Upper lobe of right lung (tissue), 1 donor: ENCODE measurements at regions not wholly inside any gene's neighbourhood (a gene's known extent, or its start where the extent isn't known, plus 50 kb on each side); places are given as distances from the start of the nearest gene placed in this dataset.

Experiments used
- ATAC-seq: fragments of 200-7000 bp; cut with Tn5 transposase; one replicate; pipeline ENCODE4 v1.9.1; 2020; ENCODE audit warnings: mild to moderate bottlenecking, moderate library complexity
- DNase-seq: peaks from one replicate; pipeline ENCODE4 v3.0.0-alpha.2; 2020
- H3K27ac ChIP-seq: fragments of 200-600 bp; one replicate; pipeline ENCODE4 v1.8.0; 2022
- H3K27me3 ChIP-seq: fragments of 200-600 bp; one replicate; pipeline ENCODE4 v1.8.0; 2022; ENCODE audit warnings: mild to moderate bottlenecking
- H3K36me3 ChIP-seq: fragments of 200-600 bp; one replicate; pipeline ENCODE4 v1.8.0; 2022
- H3K4me1 ChIP-seq: fragments of 200-600 bp; one replicate; pipeline ENCODE4 v1.8.0; 2022
- H3K4me3 ChIP-seq: fragments of 200-600 bp; one replicate; pipeline ENCODE4 v1.8.0; 2022; ENCODE audit warnings: mild to moderate bottlenecking
- H3K9me3 ChIP-seq: fragments of 200-600 bp; one replicate; pipeline ENCODE4 v1.8.0; 2022
- CTCF ChIP-seq: fragments of 200-600 bp; IDR thresholded peaks from one replicate; pipeline ENCODE4 v1.8.0; 2022; ENCODE audit warnings: antibody characterized with exemption
- intact Hi-C: fragments of 100-400 bp; cut with DNase I; formaldehyde crosslinking; loops from one replicate; pipeline ENCODE4 v1.11.0; 2022
- donor health status: DM: no; HTN: yes; CAD: no; lungs with severe emphysema.

- intact Hi-C loops = no loop called here
- no peak overlapping the region for H3K27ac ChIP-seq
- no peak for ATAC-seq
- TF ChIP-seq CTCF = no peak
- H3K4me1 ChIP-seq = no peaks in the 10 kb centered on the region
- H3K9me3 ChIP-seq = no peaks in the 10 kb centered on the region
- no peak for DNase-seq
- no peaks in the 10 kb centered on the region for H3K36me3 ChIP-seq
- no peaks in the 10 kb centered on the region for H3K27me3 ChIP-seq
- H3K4me3 ChIP-seq = no peak overlapping the region
Measured at GRCh38 chrX:147850875-147851274, 60.8 kb upstream of the FMR1 start.

GRCh38 chrX:147853701-147854100 lies 58.0 kb upstream of the FMR1 start:
- Histone ChIP-seq H3K4me1 (no peaks in the 10 kb centered on the region), H3K36me3 (no peaks in the 10 kb centered on the region), H3K9me3 (no peaks in the 10 kb centered on the region), H3K4me3 (no peak overlapping the region), H3K27ac (no peak overlapping the region), H3K27me3 (no peaks in the 10 kb centered on the region)
- intact Hi-C loops = no loop called here
- TF ChIP-seq CTCF = no peak
- no peak for ATAC-seq
- no peak for DNase-seq

- no peak for DNase-seq
- H3K4me3 ChIP-seq = no peak overlapping the region
- no peaks in the 10 kb centered on the region for H3K36me3 ChIP-seq
- no peaks in the 10 kb centered on the region for H3K27me3 ChIP-seq
- no peak for TF ChIP-seq CTCF
- intact Hi-C loops = no loop called here
- H3K4me1 ChIP-seq = no peaks in the 10 kb centered on the region
- ATAC-seq = no peak
- no peak overlapping the region for H3K27ac ChIP-seq
- no peaks in the 10 kb centered on the region for H3K9me3 ChIP-seq
Measured at GRCh38 chrX:147859666-147860065, 52.1 kb upstream of the FMR1 start.
